Tibial nerve (tissue), 4 donors: ENCODE measurements at regions not wholly inside any gene's neighbourhood (a gene's known extent, or its start where the extent isn't known, plus 50 kb on each side); places are given as distances from the start of the nearest gene placed in this dataset.
A peak's percentile ranks its signal among the peaks of the same experiment; 100 is the strongest.

Experiments
- DNase-seq, 2 donors: peaks; one replicate each; pipeline ENCODE4 v3.0.0-alpha.2; 2019; ENCODE audit warnings: low spot score in 2 of 2
- H3K27ac ChIP-seq, 4 donors: fragments of 200-600 bp; sonication (generic) in 3 of 4; one replicate each; pipeline ENCODE4 v1.5.1; 2017 to 2019; ENCODE audit warnings: mild to moderate bottlenecking in 1 of 4
- H3K27me3 ChIP-seq, 2 donors: fragments of 200-600 bp; sonication (generic) in 1 of 2; one replicate each; pipeline versions ENCODE4 v1.5.1 to v1.6.0; 2017 to 2019
- H3K36me3 ChIP-seq, 3 donors: fragments of 200-600 bp; sonication (generic); one replicate each; pipeline ENCODE4 v1.5.1; 2018 to 2019
- H3K4me1 ChIP-seq, 4 donors: fragments of 200-600 bp; sonication (generic) in 3 of 4; one replicate each; pipeline ENCODE4 v1.5.1; 2017 to 2019
- H3K4me3 ChIP-seq, 4 donors: fragments of 200-600 bp; sonication (generic) in 3 of 4; one replicate each; pipeline ENCODE4 v1.5.1; 2017 to 2019; ENCODE audit warnings: mild to moderate bottlenecking in 1 of 4, moderate library complexity in 1 of 4
- H3K9me3 ChIP-seq, 4 donors: fragments of 200-600 bp; sonication (generic) in 3 of 4; one replicate each; pipeline ENCODE4 v1.5.1; 2017 to 2019
- CTCF ChIP-seq, 5 experiments: fragments of 200-600 bp in 3 of 5; fragments of 450-650 bp in 2 of 5; sonication (generic) in 3 of 5; IDR thresholded peaks; one replicate each; pipeline ENCODE4 v1.5.1; 2016 to 2019; ENCODE audit warnings: antibody characterized with exemption in 5 of 5, mild to moderate bottlenecking in 3 of 5, moderate library complexity in 2 of 5
- EP300 ChIP-seq, 2 donors: sonication (generic); formaldehyde crosslinking; IDR thresholded peaks; one replicate each; pipeline ENCODE4 v1.6.1; 2017; ENCODE audit warnings: antibody characterized with exemption in 2 of 2, mild to moderate bottlenecking in 1 of 2
- POLR2A ChIP-seq, 2 donors: fragments of 450-650 bp; IDR thresholded peaks; one replicate each; pipeline ENCODE4 v1.6.1; 2017; ENCODE audit warnings: antibody characterized with exemption in 2 of 2, mild to moderate bottlenecking in 2 of 2, moderate library complexity in 2 of 2
- WGBS, 2 donors: methylation state at CpG; one replicate each; pipeline ENCODE4 v1.1.5; 2018; 5-methylcytosine and 5-hydroxymethylcytosine counted together

GRCh38 chr6:166097914-166098522, 69.6 kb downstream of the TBXT start:
- TF ChIP-seq EP300 (IDR thresholded peaks at IDR 0.05) (no peak), CTCF (IDR thresholded peaks at IDR 0.05) (peak; percentile 57 to 80 (median 71))
- Histone ChIP-seq H3K27me3 (peaks cover 0 to 2% of the 10 kb centered on the region in 2 donors), H3K4me1 (no peaks in the 10 kb centered on the region), H3K27ac (no peak overlapping the region), H3K36me3 (no peaks in the 10 kb centered on the region), H3K9me3 (peaks cover 0 to 16% (median 0%) of the 10 kb centered on the region in 4 donors), H3K4me3 (peak overlapping the region in 2 of 4 donors; percentile 19 to 33)
- peak; percentile 32 to 75 for DNase-seq
- 36 to 38% methylated on average over 19 of the region's 19 CpGs for WGBS, 2 donors

- no peak overlapping the region for H3K27ac ChIP-seq
- H3K4me3 ChIP-seq: no peak overlapping the region
- no peak for DNase-seq
- 81 to 84% methylated on average over 5 of the region's 5 CpGs for WGBS, 2 donors
- no peaks in the 10 kb centered on the region for H3K9me3 ChIP-seq
- no peaks in the 10 kb centered on the region for H3K27me3 ChIP-seq
- H3K36me3 ChIP-seq: no peaks in the 10 kb centered on the region
- no peaks in the 10 kb centered on the region for H3K4me1 ChIP-seq
- TF ChIP-seq EP300 (IDR thresholded peaks at IDR 0.05) (no peak), POLR2A (IDR thresholded peaks at IDR 0.05) (no peak), CTCF (IDR thresholded peaks at IDR 0.05) (no peak)
Observed at GRCh38 chr6:166087852-166088251, 79.8 kb downstream of the TBXT start.

- 86 to 90% methylated on average over 7 of the region's 7 CpGs for whole genome bisulfite sequencing, 2 donors
- H3K9me3 ChIP-seq: no peaks in the 10 kb centered on the region
- DNase-seq: no peak
- H3K36me3 ChIP-seq: no peaks in the 10 kb centered on the region
- TF ChIP-seq EP300 (IDR thresholded peaks at IDR 0.05): no peak
- no peak overlapping the region for H3K27ac ChIP-seq
- H3K4me1 ChIP-seq: no peaks in the 10 kb centered on the region
- H3K27me3 ChIP-seq: no peaks in the 10 kb centered on the region
- no peak overlapping the region for H3K4me3 ChIP-seq
Observed at GRCh38 chr6:166087246-166087645, 80.4 kb downstream of the TBXT start.

- Histone ChIP-seq H3K27me3 (no peaks in the 10 kb centered on the region), H3K4me1 (no peaks in the 10 kb centered on the region), H3K36me3 (no peaks in the 10 kb centered on the region), H3K9me3 (no peaks in the 10 kb centered on the region), H3K27ac (no peak overlapping the region), H3K4me3 (no peak overlapping the region)
- TF ChIP-seq EP300 (IDR thresholded peaks at IDR 0.05) (no peak), CTCF (IDR thresholded peaks at IDR 0.05) (no peak), POLR2A (IDR thresholded peaks at IDR 0.05) (no peak)
- DNase-seq: no peak
- WGBS, 2 donors: 58 to 66% methylated on average over 2 of the region's 2 CpGs
Observed at GRCh38 chr6:166085500-166085899, 82.2 kb downstream of the TBXT start.

- Histone ChIP-seq H3K27ac (no peak overlapping the region), H3K27me3 (no peaks in the 10 kb centered on the region), H3K9me3 (no peaks in the 10 kb centered on the region), H3K4me1 (no peaks in the 10 kb centered on the region), H3K36me3 (no peaks in the 10 kb centered on the region), H3K4me3 (no peak overlapping the region)
- TF ChIP-seq CTCF (IDR thresholded peaks at IDR 0.05) (no peak), EP300 (IDR thresholded peaks at IDR 0.05) (no peak), POLR2A (IDR thresholded peaks at IDR 0.05) (no peak)
- no peak for DNase-seq
- 79% methylated on average over 2 of the region's 2 CpGs for WGBS, 2 donors
Observed at GRCh38 chr6:166084951-166085350, 82.7 kb downstream of the TBXT start.

DNA sequence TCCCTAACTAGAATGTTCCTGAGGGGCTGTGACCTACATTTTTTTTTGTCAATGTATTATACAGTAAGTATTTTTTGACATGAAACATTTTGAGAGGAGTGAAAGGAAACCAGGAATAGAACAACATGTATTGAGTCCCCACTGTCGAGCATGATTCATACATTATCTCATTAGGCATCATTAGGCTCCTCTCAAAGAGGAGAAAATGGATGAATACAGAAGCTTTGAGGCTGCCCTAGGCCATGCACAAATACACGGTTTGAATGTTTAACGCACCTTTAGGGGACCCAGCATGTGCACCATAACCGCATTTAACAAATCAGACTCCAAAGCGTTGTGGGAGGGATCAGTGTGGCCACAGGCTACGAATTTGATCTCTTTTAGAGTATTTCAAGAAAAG, 87.8 kb downstream of the TBXT start:
- no peak overlapping the region for H3K4me3 ChIP-seq
- no peak for TF ChIP-seq CTCF (IDR thresholded peaks at IDR 0.05)
- no peak for TF ChIP-seq POLR2A (IDR thresholded peaks at IDR 0.05)
- no peak for TF ChIP-seq EP300 (IDR thresholded peaks at IDR 0.05)
- no peak for DNase-seq
- 79 to 81% methylated on average over 6 of the region's 6 CpGs for WGBS, 2 donors
- H3K4me1 ChIP-seq: no peaks in the 10 kb centered on the region
- no peaks in the 10 kb centered on the region for H3K36me3 ChIP-seq
- H3K9me3 ChIP-seq: no peaks in the 10 kb centered on the region
- no peak overlapping the region for H3K27ac ChIP-seq
- H3K27me3 ChIP-seq: no peaks in the 10 kb centered on the region
